Putamen (tissue), 1 donor: ENCODE measurements at regions not wholly inside any gene's neighbourhood (a gene's known extent, or its start where the extent isn't known, plus 50 kb on each side); places are given as distances from the start of the nearest gene placed in this dataset.
A peak's percentile ranks its signal among the peaks of the same experiment; 100 is the strongest.
"Not testable (repeated sequence)": the region's sequence is repeated elsewhere in the genome, so short reads cannot be mapped to it uniquely, and the experiment has no call there.

Experiments used
- DNase-seq: peaks from one replicate; pipeline ENCODE4 v3.0.0-alpha.2; 2016; ENCODE audit warnings: low spot score

- DNase-seq = no peak
Observed at GRCh38 chr7:34487391-34488115, 170.5 kb upstream of the NPSR1 start.

GRCh38 chr7:34488766-34489165 is 169.3 kb upstream of the NPSR1 start:
- DNase-seq = no peak

- DNase-seq = no peak
Observed at GRCh38 chr7:34491899-34492298, 166.1 kb upstream of the NPSR1 start.

- no peak for DNase-seq
Observed at GRCh38 chr7:34493752-34494151, 164.3 kb upstream of the NPSR1 start.

GRCh38 chr7:34497153-34497777 is 160.8 kb upstream of the NPSR1 start:
- DNase-seq = no peak

- peak; percentile 42 for DNase-seq
Observed at GRCh38 chr7:34501156-34501555, 156.9 kb upstream of the NPSR1 start.

GRCh38 chr7:34507191-34507590 is 150.8 kb upstream of the NPSR1 start:
- no peak for DNase-seq

- no peak for DNase-seq
Observed at GRCh38 chr7:34523226-34523918, 134.6 kb upstream of the NPSR1 start.

- no peak for DNase-seq
Observed at GRCh38 chr7:34530259-34530658, 127.8 kb upstream of the NPSR1 start.

GRCh38 chr7:34539003-34539402 is 119.0 kb upstream of the NPSR1 start:
- no peak for DNase-seq

- no peak for DNase-seq
Observed at GRCh38 chr7:34544621-34545020, 113.4 kb upstream of the NPSR1 start.

- DNase-seq = no peak
Observed at GRCh38 chr7:34550996-34551395, 107.0 kb upstream of the NPSR1 start.

GRCh38 chr7:34552502-34552901 is 105.5 kb upstream of the NPSR1 start:
- DNase-seq = no peak

GRCh38 chr7:34558022-34558421 is 100.0 kb upstream of the NPSR1 start:
- DNase-seq = no peak

- no peak for DNase-seq
Observed at GRCh38 chr7:34564091-34564490, 93.9 kb upstream of the NPSR1 start.

- DNase-seq = no peak
Observed at GRCh38 chr7:34567906-34568305, 90.1 kb upstream of the NPSR1 start.

GRCh38 chr7:34569975-34570699 is 87.9 kb upstream of the NPSR1 start:
- no peak for DNase-seq

- no peak for DNase-seq
Observed at GRCh38 chr7:34575006-34575405, 83.0 kb upstream of the NPSR1 start.

- DNase-seq = not testable (repeated sequence)
Observed at GRCh38 chr7:34577934-34578333, 80.1 kb upstream of the NPSR1 start.

GRCh38 chr7:34581698-34582097 is 76.3 kb upstream of the NPSR1 start:
- not testable (repeated sequence) for DNase-seq

GRCh38 chr7:34584526-34584925 is 73.5 kb upstream of the NPSR1 start:
- DNase-seq = no peak

GRCh38 chr7:34596887-34597286 is 61.1 kb upstream of the NPSR1 start:
- DNase-seq = no peak
